GM19455 (cell line): ENCODE measurements at regions not wholly inside any gene's neighbourhood (a gene's known extent, or its start where the extent isn't known, plus 50 kb on each side); places are given as distances from the start of the nearest gene placed in this dataset.
"Not testable (repeated sequence)": the region's sequence is repeated elsewhere in the genome, so short reads cannot be mapped to it uniquely, and the experiment has no call there.

Experiments
- ATAC-seq: cut with Tn5 transposase; IDR thresholded peaks from one replicate; pipeline ENCODE4 v1.9.1; 2021; ENCODE audit not compliant: unreplicated experiment

DNA sequence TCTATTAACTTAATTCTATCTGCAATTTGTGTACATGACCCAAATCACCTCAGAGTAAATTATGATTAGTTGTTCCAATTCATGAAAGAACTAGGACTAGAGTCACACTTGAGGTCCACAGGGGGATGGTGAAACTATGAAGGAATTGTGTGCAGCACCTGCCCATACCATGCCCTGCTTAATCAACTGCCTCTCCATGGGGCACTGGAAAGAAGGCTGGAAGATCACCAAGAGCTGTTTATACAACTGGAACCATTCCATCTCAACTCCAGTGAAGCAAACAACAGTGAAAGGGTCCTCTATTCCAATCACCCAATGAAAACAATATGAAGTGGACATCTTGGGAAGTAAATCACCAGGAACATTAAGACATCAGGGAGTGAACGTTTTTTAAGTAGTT is 98.7 kb upstream of the SEMA3D start:
- no peak for ATAC-seq

DNA sequence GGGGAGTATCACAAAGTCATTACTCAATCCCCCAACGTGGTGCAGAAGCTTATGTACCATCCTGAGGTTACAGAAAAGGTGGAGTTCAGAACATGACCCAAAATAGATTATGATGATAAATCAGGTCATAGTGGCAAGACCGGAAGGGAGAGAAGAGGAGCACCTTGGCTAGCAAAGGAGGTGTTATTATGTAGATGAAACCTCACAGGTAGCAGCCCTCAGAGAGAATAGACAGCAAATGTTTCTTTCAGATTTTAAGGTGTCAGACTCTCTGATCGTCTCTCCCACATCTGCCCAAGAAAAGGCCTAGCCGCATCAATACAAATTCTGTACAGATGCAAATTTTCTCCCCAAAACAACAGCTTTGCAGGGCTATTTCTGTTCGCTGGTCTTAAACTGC is 88.3 kb upstream of the SEMA3D start:
- ATAC-seq: no peak

DNA sequence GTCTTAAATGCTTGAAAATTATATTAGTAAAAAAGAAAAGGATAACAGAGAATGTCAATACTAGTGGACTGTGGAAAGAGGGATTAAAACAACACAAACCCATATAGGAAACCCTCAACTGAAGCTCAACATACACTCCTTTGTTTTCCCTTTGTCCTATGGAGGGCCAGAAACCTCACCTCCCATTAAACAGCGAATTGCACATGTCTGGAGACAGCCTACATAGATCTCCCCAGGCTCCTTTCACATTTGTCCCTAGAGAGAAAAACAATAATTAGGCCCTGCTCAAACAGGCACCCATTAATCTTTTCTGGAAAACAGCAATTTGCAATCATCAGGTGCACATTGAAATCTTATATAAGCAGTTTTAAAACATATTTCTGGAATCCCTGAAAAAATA is 87.6 kb upstream of the SEMA3D start:
- ATAC-seq: no peak

DNA sequence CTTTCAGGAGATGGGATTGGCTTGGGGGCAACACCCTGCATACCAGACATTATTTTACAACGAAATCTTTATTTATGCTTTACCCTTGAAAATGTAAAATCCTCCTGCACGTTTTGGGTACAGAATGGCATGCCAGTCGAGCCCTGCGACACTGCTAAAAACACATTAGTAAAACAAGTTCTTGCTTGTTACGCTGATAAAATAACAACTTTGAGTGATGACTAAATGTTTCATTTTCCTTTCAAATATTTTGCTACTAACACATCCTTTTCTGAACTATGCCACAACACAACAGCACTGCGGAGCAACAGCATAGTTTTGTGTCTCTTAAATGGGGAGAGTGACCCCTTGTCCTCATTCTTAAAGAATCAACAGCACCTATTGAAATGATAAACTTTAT is 76.0 kb upstream of the SEMA3D start:
- no peak for ATAC-seq

DNA sequence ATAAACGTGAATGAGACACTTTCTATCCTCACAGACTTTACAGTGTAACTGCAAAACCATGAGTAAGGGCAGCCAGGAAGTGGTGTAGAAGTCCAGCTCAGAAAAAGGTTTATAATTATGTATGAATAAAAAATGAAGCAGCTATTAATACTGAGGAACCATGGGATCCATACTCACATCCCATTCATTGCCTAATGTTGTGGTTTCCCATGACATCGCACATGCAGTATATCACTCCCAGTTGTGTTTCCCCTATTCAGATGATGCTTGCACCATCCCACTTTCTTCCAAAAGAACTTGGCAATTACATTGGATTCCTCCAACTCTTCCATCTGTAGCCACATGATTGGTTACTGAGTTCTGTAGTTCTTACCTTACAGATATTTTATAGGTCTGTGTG is 74.5 kb upstream of the SEMA3D start:
- ATAC-seq: no peak

DNA sequence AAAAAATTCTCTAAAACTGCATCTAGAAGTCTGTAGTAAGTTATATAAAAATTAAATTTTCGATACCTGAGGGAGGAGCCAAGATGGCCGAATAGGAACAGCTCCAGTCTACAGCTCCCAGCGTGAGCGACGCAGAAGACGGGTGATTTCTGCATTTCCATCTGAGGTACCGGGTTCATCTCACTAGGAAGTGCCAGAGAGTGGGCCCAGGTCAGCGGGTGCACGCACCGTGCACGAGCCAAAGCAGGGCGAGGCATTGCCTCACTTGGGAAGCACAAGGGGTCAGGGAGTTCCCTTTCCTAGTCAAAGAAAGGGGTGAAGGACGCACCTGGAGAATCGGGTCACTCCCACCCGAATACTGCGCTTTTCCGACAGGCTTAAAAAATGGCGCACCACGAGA is 62.9 kb upstream of the SEMA3D start:
- not testable (repeated sequence) for ATAC-seq

DNA sequence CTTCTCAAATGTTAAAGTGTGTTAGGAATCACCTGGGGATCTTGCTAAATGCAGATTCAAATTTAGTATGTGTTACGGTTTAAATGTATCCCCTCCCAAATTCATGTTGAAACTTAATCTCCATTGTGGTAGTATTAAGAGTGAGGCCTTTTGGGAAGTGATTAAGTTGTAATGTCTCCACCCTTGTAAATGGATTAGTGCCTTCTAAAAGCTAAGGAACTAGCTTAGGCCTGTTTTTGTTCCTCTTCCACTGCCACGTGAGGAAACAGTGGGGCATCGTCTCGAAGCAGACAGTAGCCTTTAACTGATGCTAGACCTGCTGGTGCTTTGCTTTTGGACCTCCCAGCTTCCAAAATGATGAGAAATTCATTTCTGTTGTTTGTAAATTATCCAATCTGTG is 52.3 kb upstream of the SEMA3D start:
- no peak for ATAC-seq

DNA sequence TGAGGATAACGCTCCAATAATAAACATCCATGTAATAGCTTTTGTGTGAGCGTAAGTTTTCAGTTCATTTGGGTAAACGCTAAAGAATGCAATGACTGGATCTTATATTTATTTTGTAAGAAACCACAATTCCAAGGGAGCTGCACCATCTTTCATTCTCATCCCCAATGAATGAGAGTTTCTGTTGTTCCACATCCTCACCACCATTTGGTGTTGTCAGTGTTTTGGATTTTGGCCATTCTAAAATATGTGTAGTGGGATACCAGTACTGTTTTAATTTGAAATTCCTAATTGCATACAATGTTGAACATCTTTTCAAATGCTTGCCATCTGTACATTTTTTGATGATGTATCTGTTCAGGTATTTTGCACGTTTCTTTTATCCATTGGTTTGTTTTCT is 50.9 kb upstream of the SEMA3D start:
- no peak for ATAC-seq
